IMR-90 (cell line): ENCODE measurements at regions not wholly inside any gene's neighbourhood (a gene's known extent, or its start where the extent isn't known, plus 50 kb on each side); places are given as distances from the start of the nearest gene placed in this dataset.

Source experiments
- ATAC-seq: fragments of 200-7000 bp; cut with Tn5 transposase; 2 replicates; pipeline ENCODE4 v1.9.1; 2020; ENCODE audit warnings: low read depth, mild to moderate bottlenecking, moderate library complexity
- BruUV-seq: library from RNA; stranded (reverse); fragments of 400-500 nt; replicated peaks from 2 replicates; lab custom pipeline; 2021; lab: Mats Ljungman, UMichigan
- CTCF ChIA-PET: fragments of 300-600 bp; formaldehyde crosslinking; extraction: SDS; loops from one replicate; lab custom pipeline; 2021; ENCODE audit warnings: antibody characterized with exemption; lab: Yijun Ruan, JAX
- POLR2A ChIA-PET: fragments of 300-600 bp; sonication (Branson Sonifier 250); formaldehyde crosslinking; loops from one replicate; lab custom pipeline; 2022; ENCODE audit warnings: antibody characterized with exemption; ENCODE audit not compliant: unreplicated experiment; lab: Charles Lee
- DNase-seq: peaks from one replicate; pipeline ENCODE4 v3.0.0; 2013
- H2AFZ ChIP-seq: replicated peaks from 2 replicates; pipeline ENCODE3; 2013; ENCODE audit warnings: low read length, mild to moderate bottlenecking; ENCODE audit not compliant: poor library complexity
- H2AK5ac ChIP-seq: 2 replicates; pipeline ENCODE4 v1.6.1; 2013; ENCODE audit warnings: low read depth, low read length, inconsistent platforms
- H2AK9ac ChIP-seq: replicated peaks from 2 replicates; pipeline ENCODE3; 2013; ENCODE audit warnings: mild to moderate bottlenecking, low read depth, low read length, moderate library complexity; ENCODE audit not compliant: poor library complexity
- H2BK120ac ChIP-seq: 2 replicates; pipeline ENCODE4 v1.6.1; 2013; ENCODE audit warnings: low read depth, low read length, inconsistent platforms
- H2BK15ac ChIP-seq: 3 replicates; pipeline ENCODE4 v1.6.1; 2013; ENCODE audit warnings: low read depth, low read length, inconsistent platforms
- H2BK20ac ChIP-seq: 2 replicates; pipeline ENCODE4 v1.6.1; 2013; ENCODE audit warnings: low read depth, mild to moderate bottlenecking, inconsistent platforms, low read length, moderate library complexity
- H2BK5ac ChIP-seq: 2 replicates; pipeline ENCODE4 v1.6.1; 2013; ENCODE audit warnings: mild to moderate bottlenecking, low read depth, low read length, inconsistent platforms; ENCODE audit not compliant: poor library complexity, severe bottlenecking
- H3K14ac ChIP-seq: replicated peaks from 2 replicates; pipeline ENCODE4 v1.6.1; 2013; ENCODE audit warnings: low read depth, low read length, inconsistent platforms
- H3K18ac ChIP-seq: 2 replicates; pipeline ENCODE4 v1.6.1; 2013; ENCODE audit warnings: low read depth, low read length, control low read depth
- H3K23ac ChIP-seq: 2 replicates; pipeline ENCODE4 v1.6.1; 2013; ENCODE audit warnings: low read depth, low read length, inconsistent platforms
- H3K27ac ChIP-seq: 2 replicates; pipeline ENCODE4 v1.5.1; 2013; ENCODE audit warnings: mild to moderate bottlenecking, control low read depth, low read length; ENCODE audit not compliant: insufficient read depth
- H3K27me3 ChIP-seq: 2 replicates; pipeline ENCODE4 v1.6.1; 2013; ENCODE audit warnings: low read length; ENCODE audit not compliant: control insufficient read depth, insufficient read depth
- H3K36me3 ChIP-seq: 2 replicates; pipeline ENCODE4 v1.6.1; 2013; ENCODE audit warnings: low read length, mixed read lengths; ENCODE audit not compliant: control insufficient read depth, insufficient read depth
- H3K4ac ChIP-seq: 2 replicates; pipeline ENCODE4 v1.6.1; 2013; ENCODE audit warnings: low read depth, low read length, inconsistent platforms
- H3K4me1 ChIP-seq: 2 replicates; pipeline ENCODE4 v1.6.1; 2013; ENCODE audit warnings: low read length, mixed read lengths; ENCODE audit not compliant: control insufficient read depth, insufficient read depth
- H3K4me2 ChIP-seq: 2 replicates; pipeline ENCODE4 v1.6.1; 2013; ENCODE audit warnings: low read depth, mild to moderate bottlenecking, control low read depth, low read length, moderate library complexity
- H3K4me3 ChIP-seq: 2 replicates; pipeline ENCODE4 v1.5.1; 2013; ENCODE audit warnings: low read depth, mild to moderate bottlenecking, control low read depth, low read length, moderate library complexity; ENCODE audit not compliant: insufficient read depth
- H3K56ac ChIP-seq: 2 replicates; pipeline ENCODE4 v1.6.1; 2013; ENCODE audit warnings: low read length, inconsistent platforms; ENCODE audit not compliant: insufficient read depth; ENCODE audit errors: extremely low read depth
- H3K79me1 ChIP-seq, 2 experiments: 2 replicates each; pipeline ENCODE4 v1.6.1; 2013; ENCODE audit warnings: low read length in 2 of 2, inconsistent platforms in 1 of 2, low read depth in 1 of 2
- H3K9ac ChIP-seq: 2 replicates; pipeline ENCODE4 v1.6.1; 2013; ENCODE audit warnings: low read depth, low read length, control low read depth
- H3K9me1 ChIP-seq: 2 replicates; pipeline ENCODE4 v1.6.1; 2013; ENCODE audit warnings: low read length, inconsistent platforms; ENCODE audit not compliant: insufficient read depth
- H3K9me3 ChIP-seq: 2 replicates; pipeline ENCODE4 v1.6.1; 2013; ENCODE audit warnings: low read length; ENCODE audit not compliant: control insufficient read depth, insufficient read depth
- H4K20me1 ChIP-seq: 2 replicates; pipeline ENCODE4 v1.6.1; 2013; ENCODE audit warnings: low read length, inconsistent platforms; ENCODE audit not compliant: insufficient read depth
- H4K5ac ChIP-seq: 2 replicates; pipeline ENCODE4 v1.6.1; 2013; ENCODE audit warnings: mild to moderate bottlenecking, low read depth, low read length, control low read depth
- H4K8ac ChIP-seq, 2 experiments: 2 replicates each; pipeline ENCODE4 v1.6.1; 2013; ENCODE audit warnings: low read depth in 2 of 2, low read length in 2 of 2, control low read depth in 1 of 2, inconsistent platforms in 1 of 2
- H4K91ac ChIP-seq: 2 replicates; pipeline ENCODE4 v1.6.1; 2013; ENCODE audit warnings: low read depth, low read length, inconsistent platforms; ENCODE audit not compliant: insufficient read depth
- CHD1 ChIP-seq: IDR thresholded peaks from 2 replicates; pipeline ENCODE4 v1.6.1; 2012; ENCODE audit warnings: low read depth, low read length, improper control_type of control experiment
- CTCF ChIP-seq: conservative IDR thresholded peaks from 2 replicates; pipeline ENCODE4 v1.5.1; 2012; ENCODE audit warnings: mild to moderate bottlenecking, low read depth, low read length, improper control_type of control experiment
- ELK1 ChIP-seq: fragments of 150-350 bp; IDR thresholded peaks from 2 replicates; pipeline ENCODE4 v1.6.1; 2016; ENCODE audit warnings: low read depth, mild to moderate bottlenecking, low read length, moderate library complexity, borderline replicate concordance
- FOS ChIP-seq: fragments of 150-350 bp; IDR thresholded peaks from 2 replicates; pipeline ENCODE4 v1.6.1; 2016; ENCODE audit warnings: low read depth, low read length
- MAFK ChIP-seq: IDR thresholded peaks from 2 replicates; pipeline ENCODE4 v1.6.1; 2012; ENCODE audit warnings: low read depth, low read length, improper control_type of control experiment
- MAZ ChIP-seq: IDR thresholded peaks from 2 replicates; pipeline ENCODE4 v1.6.1; 2012; ENCODE audit warnings: low read depth, mild to moderate bottlenecking, low read length, improper control_type of control experiment, moderate library complexity, borderline replicate concordance
- RFX5 ChIP-seq: IDR thresholded peaks from 2 replicates; pipeline ENCODE4 v1.8.0; 2012; ENCODE audit warnings: low read depth, mild to moderate bottlenecking, low read length, moderate library complexity
- WGBS, 2 experiments: methylation state at CpG; one replicate each; pipeline versions ENCODE4 v1.1.5 to v1.1.7; 2013; ENCODE audit warnings: missing lambda C conversion rate in 2 of 2; ENCODE audit not compliant: insufficient read length in 1 of 2; ENCODE audit errors: extremely low coverage in 2 of 2; 5-methylcytosine and 5-hydroxymethylcytosine counted together
- dilution Hi-C: fragments of 300-500 bp; cut with HindIII; formaldehyde crosslinking; loops from one replicate; pipeline ENCODE4 v1.14.3; 2018; ENCODE audit warnings: low sequenced_read_pairs; ENCODE audit not compliant: unreplicated experiment
- in situ Hi-C: fragments of 300-500 bp; cut with MboI; formaldehyde crosslinking; loops from 3 replicates; pipeline ENCODE4 v1.14.3; 2019; ENCODE audit warnings: low sequenced_read_pairs, inconsistent platforms, mixed read lengths
- intact Hi-C: fragments of 100-400 bp; cut with micrococcal nuclease; formaldehyde crosslinking; loops from 2 replicates; pipeline ENCODE4 v1.10.0; 2022

- no TSS peak for BruUV-seq
- intact Hi-C loops (no loop called here), in situ Hi-C loops (no loop called here), dilution Hi-C loops (no loop called here)
- Histone ChIP-seq H3K14ac (no peak overlapping the region), H3K23ac (no peak overlapping the region), H3K9me1 (no peaks in the 10 kb centered on the region), H4K91ac (no peak overlapping the region), H3K27ac (no peak overlapping the region), H4K5ac (no peak overlapping the region), H2BK15ac (no peak overlapping the region), H3K79me1 (no peaks in the 10 kb centered on the region), H4K20me1 (no peaks in the 10 kb centered on the region), H3K4me2 (no peak overlapping the region), H3K4ac (no peak overlapping the region), H3K36me3 (no peaks in the 10 kb centered on the region), H2AK9ac (no peak overlapping the region), H3K9me3 (no peaks in the 10 kb centered on the region; the same call in 1 of the 2 replicates), H3K18ac (no peak overlapping the region), H3K56ac (no peak overlapping the region), H2BK20ac (no peak overlapping the region), H3K9ac (no peak overlapping the region), H2BK120ac (no peak overlapping the region), H4K8ac (no peak overlapping the region), H2AFZ (no peak overlapping the region), H3K4me1 (no peaks in the 10 kb centered on the region), H2AK5ac (no peak overlapping the region), H2BK5ac (no peak overlapping the region), H3K4me3 (no peak overlapping the region), H3K27me3 (no peaks in the 10 kb centered on the region)
- TF ChIP-seq MAFK (no peak), RFX5 (no peak), MAZ (no peak), FOS (no peak), ELK1 (no peak), CHD1 (no peak), CTCF (no peak)
- CTCF ChIA-PET = no interaction called here
- ATAC-seq (no peak), DNase-seq (no peak)
- POLR2A ChIA-PET = no interaction called here
- no CpG with 5 or more reads among the region's 7 CpGs for WGBS, 2 experiments
These were observed 982.5 kb upstream of the CDH8 start for GRCh38 chr16:63018581-63019223.
